Fibroblast of pulmonary artery (primary cell): ENCODE measurements at regions not wholly inside any gene's neighbourhood (a gene's known extent, or its start where the extent isn't known, plus 50 kb on each side); places are given as distances from the start of the nearest gene placed in this dataset.
"Not testable (repeated sequence)": the region's sequence is repeated elsewhere in the genome, so short reads cannot be mapped to it uniquely, and the experiment has no call there.

ENCODE experiments used
- DNase-seq: peaks from one replicate; pipeline ENCODE4 v3.0.0-alpha.2; 2010; ENCODE audit warnings: low read depth
- H3K4me3 ChIP-seq: replicated peaks from 2 replicates; pipeline ENCODE4 v1.5.1; 2011; ENCODE audit warnings: low read depth, mild to moderate bottlenecking, control low read depth, low read length, moderate library complexity
- TF ChIP-seq, protein P1 (sequence below): IDR thresholded peaks from 2 replicates; pipeline ENCODE4 v1.5.1; 2011; ENCODE audit warnings: mild to moderate bottlenecking, control low read depth, low read length, inconsistent platforms; ENCODE audit errors: missing control alignments

DNA sequence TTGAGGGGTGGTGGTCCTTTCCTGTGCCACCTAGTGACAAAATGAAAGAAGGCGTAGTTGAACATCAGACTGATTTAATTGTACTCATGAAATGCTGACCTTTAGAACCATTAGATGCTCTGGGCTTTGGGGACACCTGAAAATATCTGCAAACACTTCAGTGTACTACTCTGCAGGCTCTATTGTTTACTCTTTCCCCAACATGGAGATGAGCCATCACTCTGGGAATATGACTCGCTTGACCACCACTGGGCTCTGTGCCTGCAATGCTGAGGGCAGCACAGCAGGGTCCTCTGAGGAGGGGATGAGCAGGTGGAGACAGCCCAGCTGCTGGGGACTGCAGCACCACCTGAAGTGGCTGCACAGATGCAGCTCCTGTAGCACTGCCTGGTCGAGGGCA lies 74.8 kb upstream of the SLC24A3 start:
- TF ChIP-seq, protein P1, sequence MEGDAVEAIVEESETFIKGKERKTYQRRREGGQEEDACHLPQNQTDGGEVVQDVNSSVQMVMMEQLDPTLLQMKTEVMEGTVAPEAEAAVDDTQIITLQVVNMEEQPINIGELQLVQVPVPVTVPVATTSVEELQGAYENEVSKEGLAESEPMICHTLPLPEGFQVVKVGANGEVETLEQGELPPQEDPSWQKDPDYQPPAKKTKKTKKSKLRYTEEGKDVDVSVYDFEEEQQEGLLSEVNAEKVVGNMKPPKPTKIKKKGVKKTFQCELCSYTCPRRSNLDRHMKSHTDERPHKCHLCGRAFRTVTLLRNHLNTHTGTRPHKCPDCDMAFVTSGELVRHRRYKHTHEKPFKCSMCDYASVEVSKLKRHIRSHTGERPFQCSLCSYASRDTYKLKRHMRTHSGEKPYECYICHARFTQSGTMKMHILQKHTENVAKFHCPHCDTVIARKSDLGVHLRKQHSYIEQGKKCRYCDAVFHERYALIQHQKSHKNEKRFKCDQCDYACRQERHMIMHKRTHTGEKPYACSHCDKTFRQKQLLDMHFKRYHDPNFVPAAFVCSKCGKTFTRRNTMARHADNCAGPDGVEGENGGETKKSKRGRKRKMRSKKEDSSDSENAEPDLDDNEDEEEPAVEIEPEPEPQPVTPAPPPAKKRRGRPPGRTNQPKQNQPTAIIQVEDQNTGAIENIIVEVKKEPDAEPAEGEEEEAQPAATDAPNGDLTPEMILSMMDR = no peak
- no peak for DNase-seq
- no peak overlapping the region for H3K4me3 ChIP-seq

- no peak for DNase-seq
- TF ChIP-seq, protein P1 = no peak
- H3K4me3 ChIP-seq = no peak overlapping the region
These were observed 73.7 kb upstream of the SLC24A3 start for GRCh38 chr20:19138758-19139157.

DNA sequence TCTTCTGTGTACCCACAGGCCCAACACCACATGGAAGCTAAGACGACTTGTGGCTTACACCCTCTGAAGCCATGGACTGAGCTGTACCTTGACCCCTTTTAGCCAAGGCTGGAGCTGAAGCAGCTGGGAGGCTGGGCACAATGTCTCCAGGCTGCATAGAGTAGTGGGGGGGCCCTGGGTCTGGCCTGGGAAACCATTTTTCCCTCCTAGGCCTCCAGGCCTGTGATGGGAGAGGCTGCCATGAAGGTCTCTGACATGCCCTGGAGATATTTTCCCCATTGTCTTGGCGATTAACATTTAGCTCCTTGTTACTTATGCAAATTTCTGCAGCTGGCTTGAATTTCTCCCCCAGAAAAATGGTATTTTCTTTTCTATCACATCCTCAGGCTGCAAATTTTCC lies 72.9 kb upstream of the SLC24A3 start:
- not testable (repeated sequence) for DNase-seq, H3K4me3 ChIP-seq

DNA sequence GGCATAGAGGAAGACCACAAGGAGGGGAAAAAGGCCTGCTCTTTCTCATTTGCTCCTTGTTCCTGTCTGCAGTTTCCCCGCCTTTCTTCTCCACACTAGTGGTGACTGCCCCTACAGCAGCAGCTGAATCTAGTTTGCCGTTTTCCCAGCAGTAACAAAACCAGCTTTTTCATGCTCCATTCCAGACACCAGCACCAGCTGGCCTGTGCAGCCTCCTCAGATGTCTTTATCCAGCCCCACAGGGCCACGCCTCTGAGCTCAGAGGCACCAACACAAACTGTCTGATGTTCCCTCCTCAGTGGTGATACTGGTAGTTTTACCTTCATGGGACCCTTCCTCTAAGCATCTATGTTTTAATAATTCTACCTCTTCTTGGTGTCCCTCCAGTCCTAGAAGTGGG lies 70.4 kb upstream of the SLC24A3 start:
- no peak overlapping the region for H3K4me3 ChIP-seq
- TF ChIP-seq, protein P1 = no peak
- DNase-seq = no peak

DNA sequence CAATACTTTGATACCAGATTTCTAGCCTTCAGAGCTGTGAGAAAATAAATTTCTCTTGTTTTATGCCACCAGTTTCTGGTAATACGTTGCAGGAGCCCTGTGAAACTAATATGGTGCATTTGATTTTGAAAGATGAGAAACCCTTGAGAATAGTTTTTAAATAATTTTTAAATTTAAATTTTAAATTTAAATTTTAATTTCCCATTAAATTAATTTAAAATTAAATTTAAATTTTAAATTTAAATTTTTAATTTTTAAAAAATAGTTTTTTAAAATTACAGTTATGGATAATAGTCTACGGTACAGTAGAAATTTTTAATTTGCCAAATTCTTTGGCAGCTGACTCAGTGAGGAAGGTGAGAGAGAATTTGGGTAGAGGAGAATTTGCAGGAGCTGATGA lies 68.6 kb upstream of the SLC24A3 start:
- DNase-seq = no peak
- no peak overlapping the region for H3K4me3 ChIP-seq
- TF ChIP-seq, protein P1 = no peak

GRCh38 chr20:19161336-19161735 lies 51.1 kb upstream of the SLC24A3 start:
- DNase-seq = no peak
- no peak overlapping the region for H3K4me3 ChIP-seq
- TF ChIP-seq, protein P1 = no peak
